Effector CD8-positive, alpha-beta T cell (primary cell): ENCODE measurements at regions not wholly inside any gene's neighbourhood (a gene's known extent, or its start where the extent isn't known, plus 50 kb on each side); places are given as distances from the start of the nearest gene placed in this dataset.
"Not testable (repeated sequence)": the region's sequence is repeated elsewhere in the genome, so short reads cannot be mapped to it uniquely, and the experiment has no call there.

Source experiments
- DNase-seq: peaks from one replicate; lab custom pipeline; 2025; lab: John Stamatoyannopoulos, UW

DNA sequence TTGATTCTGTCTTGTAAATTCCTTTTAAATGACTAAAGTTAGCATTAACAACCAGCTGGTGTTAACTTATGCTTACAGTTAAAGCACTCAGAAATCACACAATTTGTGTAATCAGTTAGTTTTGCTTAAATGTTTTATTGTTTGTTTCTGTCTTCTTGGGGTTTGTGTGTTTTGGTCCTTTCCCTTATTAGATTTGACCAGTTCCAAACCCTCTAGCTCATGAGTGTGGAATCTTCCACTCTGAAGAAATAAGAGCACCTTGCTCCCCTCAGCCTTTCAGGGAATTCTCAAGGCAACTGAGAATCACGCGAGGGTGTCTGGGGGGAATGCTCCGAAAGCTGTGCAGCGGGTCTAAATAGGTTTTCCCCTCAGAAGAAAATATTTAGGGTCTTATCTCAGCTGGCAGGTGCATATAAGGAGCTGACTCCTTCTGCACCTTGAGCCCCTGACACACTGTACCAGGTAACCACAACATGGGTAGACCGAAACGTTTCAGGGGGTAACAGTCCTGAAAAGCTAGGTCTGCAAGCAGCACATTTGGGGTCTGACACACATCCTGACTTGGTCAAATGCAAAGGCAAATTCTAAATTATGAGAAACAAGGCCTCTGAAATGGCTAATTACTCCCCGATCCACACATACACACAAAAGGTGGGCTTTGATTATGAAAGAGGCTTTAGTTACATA, 188.1 kb upstream of the ETV3 start:
- DNase-seq, result no peak

DNA sequence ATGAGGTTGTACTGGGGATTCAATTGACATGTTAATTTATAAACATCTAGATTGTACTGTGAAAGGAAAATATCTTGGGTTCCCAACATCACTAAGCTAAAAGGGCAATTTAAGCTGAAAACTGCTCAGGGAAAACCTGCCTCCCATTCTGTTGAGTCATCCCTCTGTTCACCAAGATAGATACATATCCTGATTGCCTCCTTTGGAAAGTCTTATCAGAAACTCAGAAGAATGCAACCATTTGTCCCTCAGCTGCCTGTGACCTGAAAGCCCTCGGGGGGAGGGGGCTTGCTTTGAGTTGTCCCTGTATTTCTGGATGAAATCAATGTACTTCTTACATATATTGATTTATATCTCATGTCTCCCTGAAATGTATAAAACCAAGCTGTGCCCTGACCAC, 187.0 kb upstream of the ETV3 start:
- DNase-seq, result no peak

DNA sequence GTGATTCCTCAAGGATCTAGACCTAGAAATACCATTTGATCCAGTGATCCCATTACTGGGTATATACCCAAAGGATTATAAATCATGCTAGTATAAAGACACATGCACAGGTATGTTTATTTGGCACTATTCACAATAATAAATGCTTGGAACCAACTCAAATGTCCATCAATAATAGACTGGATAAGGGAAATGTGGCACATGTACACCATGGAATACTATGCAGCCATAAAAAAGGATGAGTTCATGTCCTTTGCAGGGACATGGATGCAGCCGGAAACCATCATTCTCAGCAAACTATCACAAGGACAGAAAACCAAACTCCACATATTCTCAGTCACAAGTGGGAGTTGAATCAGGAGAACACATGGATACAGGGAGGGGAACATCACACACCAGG, 183.8 kb upstream of the ETV3 start:
- DNase-seq, result not testable (repeated sequence)

DNA sequence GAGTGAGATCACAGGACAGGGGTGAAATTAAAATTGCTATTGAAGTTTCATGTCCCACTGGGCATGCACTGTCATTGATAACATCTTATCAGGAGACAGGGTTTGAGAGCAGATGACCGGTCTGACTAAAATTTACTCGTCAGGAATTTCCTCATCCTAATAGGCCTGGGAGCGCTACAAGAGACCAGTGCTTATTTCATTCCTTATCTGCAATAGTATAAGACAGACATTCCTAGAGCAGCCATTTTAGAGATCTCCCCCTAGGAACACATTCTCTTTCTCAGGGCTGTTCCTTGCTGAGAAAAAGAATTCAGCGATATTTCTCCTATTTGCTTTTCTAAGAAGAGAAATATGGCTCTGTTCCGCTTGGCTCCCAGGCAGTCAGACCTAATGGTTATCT, 181.4 kb upstream of the ETV3 start:
- no peak for DNase-seq

DNA sequence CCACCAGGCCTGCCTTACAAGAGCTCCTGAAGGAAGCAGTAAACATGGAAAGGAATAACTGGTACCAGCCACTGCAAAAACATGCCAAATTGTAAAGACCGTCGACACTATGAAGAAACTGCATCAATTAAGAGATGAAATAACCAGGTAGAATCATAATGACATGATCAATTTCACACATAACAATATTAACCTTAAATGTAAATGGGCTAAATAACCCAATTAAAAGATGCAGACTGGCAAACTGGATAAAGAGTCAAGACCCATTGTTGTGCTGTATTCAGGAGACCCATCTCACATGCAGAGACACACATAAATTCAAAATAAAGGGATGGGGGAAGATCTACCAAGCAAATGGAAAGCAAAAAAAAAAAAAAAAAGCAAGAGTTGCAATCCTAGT, 179.0 kb upstream of the ETV3 start:
- not testable (repeated sequence) for DNase-seq

DNA sequence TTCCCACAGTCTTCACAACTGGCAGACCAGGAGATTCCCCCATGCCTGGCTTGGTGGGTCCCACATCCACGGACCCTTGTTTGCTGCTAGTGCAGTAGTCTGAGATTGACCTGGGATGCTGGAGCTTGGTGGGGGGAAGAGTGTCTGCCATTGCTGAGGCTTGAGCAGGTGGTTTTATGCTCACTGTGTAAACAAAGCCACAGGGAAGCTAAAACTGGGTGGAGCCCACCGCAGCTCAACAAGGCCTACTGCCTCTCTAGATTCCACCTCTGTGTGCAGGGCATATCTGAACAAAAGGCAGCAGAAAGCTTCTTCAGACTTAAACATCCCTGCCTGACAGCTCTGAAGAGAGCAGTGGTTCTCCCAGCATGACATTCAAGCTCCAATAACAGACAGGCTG, 177.3 kb upstream of the ETV3 start:
- DNase-seq, result no peak

DNA sequence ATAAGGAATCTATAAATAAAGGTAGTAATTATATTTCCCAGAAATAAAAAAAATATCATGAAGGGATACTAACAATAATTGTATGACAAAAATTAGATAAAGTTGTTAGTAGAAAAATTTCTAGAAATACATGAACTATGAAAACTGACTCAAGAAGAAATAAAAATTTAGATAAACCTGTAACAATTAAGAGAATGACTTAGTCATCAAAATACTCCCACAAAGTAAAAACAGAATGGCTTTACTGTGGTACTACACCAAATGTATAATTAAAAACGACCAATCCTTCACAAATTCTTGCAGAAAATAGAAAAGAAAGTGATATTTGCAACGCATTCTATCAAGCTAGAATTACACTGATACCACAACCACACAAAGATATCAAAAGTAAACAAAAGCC, 176.2 kb upstream of the ETV3 start:
- DNase-seq, result no peak

DNA sequence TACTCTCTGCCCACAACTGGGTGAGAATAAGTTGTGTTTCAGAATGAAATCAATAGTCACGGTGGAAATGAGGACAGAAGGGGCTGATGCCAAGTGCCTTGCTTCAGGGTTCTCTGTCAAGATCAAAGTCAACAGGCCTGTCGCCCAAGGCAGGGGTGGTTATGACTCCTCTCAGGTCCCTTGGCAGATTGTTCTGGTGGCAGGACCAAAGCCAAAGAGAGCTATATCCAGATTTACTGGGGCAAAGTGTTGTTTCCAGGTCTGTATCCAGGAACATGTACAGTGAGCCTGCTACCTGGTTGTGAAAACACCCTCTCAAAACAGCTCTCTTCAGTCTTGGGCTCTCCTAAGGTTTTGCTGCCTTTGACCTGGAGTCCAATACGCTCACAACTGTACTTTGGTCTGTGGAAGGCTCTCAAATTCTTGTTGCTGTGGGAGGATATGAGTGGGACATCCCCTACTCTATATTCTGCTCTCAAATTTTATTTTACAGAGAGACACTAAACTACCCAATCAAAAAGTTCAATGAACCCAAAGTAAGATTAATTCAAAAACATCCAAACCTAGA, 175.1 kb upstream of the ETV3 start:
- DNase-seq, result no peak

DNA sequence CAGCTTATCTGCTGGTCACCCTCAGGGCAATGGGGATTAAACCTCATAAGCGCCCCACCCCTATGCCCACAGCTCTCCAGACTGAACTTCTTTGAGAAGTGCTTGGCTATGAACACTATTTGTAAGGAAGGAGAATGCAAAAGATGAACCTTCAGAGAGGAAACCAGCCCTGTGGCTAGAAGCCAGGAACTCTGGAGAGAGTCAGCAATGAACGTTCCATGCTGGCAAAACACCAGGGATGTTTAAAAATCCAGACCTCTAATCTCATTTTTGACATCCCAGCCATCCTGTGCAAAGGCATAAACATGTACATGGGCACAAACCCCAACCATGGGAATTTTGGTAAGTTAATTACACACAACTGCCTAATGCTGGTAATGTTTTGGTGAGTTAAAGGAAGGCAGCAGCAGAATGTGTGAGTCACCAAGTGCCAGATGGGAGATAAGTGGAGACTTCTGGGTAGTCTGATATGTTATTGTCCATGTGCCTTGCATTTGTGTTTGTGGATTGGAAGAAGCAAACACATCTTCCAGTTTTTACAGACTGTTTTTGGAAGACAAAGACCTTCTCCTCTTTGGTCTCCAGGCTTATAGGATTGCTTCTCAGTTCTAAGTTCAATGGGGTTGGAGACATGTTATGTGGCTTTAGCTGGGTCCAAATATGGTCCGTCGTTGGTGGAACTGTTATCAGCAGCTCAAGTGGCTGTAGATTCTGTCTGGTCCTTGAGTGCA, 174.1 kb upstream of the ETV3 start:
- no peak for DNase-seq

DNA sequence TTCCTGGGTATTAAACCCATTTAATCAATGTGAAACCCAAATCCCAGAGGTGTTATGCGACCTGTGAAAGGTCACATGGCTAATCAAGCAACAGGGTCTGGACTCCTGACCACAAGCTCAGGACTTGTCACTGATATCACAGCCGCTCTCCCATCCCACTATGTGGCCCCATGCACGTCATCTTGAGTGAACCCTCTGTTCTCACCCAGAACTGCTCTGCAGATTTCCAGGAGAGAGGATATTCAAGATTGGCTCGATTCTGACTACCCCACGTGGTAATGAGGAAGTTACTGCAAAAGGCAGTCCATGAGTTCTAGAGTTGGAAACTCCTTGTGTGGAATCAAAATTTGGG, 173.5 kb upstream of the ETV3 start:
- no peak for DNase-seq

DNA sequence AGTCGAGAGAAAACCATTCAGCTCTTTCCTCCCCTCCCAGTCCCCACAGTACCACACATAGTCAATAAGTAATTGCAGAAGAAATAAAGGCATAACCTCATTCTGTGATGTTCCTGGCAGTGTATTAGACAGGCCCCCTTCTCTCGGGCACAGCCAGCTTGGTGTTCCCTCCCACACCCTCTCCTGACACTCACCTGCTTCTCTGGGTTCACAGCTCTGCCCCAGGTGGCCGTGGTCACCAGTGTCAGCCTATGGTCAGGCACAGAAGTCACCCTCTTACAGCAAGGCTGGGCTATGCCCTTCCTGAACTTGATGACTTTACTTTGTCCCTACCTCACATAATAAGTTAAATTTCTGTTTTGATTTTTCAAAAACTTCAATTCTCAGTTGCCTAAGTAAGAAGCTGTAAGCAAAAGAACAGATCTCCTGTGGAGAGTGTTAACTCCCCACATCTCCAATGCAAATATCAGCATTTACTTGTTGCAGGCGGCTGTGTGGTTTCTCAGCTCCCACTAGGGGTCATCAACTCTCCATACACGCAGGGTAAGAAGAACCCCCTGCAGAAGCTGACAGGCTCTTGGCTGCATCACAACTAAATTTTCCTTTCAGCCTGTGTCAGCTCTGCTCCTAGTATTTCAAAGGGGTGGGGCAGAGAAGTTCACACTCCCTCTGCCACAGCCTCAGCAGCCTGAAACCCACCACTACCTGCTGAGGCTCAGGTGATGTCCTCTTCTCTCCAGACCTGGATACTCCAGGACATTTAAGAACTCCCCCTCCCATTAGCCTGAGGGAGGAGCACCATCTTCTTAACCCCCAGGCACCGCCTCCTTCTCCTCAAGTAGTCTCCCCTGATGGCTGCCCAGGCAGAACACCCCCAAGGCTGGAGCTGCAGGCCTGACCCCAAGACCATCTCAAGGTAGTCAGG, 172.9 kb upstream of the ETV3 start:
- DNase-seq, result not testable (repeated sequence)

DNA sequence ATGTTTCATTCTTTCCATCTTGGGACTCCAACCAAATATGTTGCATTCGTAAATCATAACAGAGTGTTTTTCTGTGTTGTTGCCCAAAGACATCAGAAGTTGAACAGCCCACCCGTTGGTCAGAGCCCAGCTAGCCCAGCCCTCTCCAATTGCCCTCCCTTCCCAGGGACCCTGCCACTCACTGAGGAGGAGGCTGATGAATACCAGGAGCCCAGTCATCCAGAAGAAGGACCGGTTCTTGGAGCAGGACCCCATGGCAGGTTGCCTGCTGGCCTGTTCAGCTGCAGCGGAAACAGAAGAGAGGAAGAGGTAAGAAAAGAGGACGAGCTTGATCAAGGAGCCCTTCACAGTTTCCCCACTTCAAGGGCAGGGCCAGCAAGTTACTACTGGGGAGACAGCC, 172.2 kb upstream of the ETV3 start:
- no peak for DNase-seq

DNA sequence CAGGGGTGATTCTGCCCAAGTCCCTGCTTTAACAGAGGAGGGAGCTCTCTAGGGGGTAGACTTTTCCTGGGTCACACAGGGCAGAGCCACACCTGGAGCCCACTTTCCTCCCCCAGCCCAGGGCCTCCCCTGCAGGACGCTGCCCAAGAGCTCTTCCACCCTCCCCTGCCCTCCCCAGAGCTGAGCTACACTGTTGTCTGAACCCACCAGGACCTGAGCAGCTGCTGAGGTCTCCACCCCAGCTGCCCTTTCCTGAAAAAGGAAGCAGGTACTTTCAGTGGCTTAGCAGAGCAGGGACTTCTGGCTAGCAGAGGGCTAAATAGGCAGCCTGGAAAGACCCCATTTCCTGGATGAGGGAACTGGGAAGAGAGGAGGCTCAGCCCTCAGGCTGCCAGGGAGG, 169.3 kb upstream of the ETV3 start:
- DNase-seq, result no peak

DNA sequence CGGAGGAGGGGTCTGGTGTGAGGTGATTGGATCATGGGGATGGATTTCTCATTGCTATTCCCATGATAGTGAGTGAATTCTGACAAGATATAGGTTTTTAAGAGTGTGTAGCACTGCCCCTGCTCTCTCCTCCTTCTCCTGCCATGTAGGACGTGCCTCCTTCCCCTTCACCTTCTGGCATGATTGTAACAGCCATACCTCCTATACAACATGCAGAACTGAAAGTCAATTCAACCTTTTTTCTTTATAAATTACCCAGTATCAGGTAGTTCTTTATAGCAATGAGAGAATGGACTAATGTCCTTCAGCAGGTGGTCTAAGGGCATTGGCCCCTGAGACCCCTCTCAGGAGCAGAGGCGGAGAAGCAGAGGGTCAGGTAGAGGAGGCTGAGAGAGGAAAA, 168.7 kb upstream of the ETV3 start:
- no peak for DNase-seq

DNA sequence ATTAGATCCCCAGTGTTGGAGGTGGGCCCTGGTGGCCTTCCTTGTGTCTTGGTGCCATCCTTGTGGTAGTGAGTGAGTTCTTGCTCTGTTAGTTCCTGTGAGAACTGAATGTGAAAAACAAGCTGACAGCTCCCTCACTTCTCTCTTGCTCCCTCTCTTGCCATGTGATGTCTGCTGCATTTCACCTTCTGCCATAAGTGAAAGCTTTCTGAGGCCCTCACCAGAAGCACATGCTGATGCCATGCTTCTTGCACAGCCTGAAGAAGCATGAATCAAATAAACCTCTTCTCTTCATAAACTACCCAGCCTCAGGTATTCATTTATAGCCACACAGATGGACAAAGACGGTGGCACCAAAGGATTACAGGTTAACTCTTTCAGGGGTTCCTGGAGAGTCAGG, 166.1 kb upstream of the ETV3 start:
- no peak for DNase-seq

DNA sequence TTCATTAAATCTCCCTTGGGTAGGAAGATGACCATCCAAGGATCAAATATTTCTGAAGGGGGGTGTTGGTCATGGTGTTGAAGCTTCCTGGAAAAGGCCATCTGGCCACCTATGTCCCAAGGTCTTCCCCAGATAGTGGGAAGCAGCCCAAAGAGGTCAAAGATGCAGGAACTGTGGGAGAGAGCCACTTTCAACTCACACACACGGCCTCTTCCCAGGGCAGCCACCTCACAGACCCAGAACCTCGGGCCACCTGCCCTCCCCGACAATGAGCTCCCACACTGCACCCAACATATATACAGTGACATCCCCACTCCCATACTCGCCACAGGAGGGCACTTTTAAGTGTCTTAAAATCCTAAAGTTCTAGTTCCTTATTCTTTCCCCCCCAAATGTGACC, 164.5 kb upstream of the ETV3 start:
- DNase-seq, result no peak

DNA sequence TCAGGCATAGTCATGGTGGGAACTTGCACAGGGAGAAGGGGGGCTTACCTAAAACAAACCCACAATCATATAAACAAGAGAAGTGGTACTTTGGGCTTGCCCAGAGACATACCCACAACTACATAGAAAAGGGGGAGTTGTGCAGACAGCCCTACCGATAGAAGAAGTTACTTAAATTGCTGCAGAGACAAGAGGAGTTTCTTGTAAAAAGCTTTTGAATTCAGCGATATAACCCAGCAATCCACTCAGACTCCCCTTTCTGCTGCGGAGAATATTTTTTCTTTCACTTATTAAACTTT, 164.0 kb upstream of the ETV3 start:
- DNase-seq, result no peak

DNA sequence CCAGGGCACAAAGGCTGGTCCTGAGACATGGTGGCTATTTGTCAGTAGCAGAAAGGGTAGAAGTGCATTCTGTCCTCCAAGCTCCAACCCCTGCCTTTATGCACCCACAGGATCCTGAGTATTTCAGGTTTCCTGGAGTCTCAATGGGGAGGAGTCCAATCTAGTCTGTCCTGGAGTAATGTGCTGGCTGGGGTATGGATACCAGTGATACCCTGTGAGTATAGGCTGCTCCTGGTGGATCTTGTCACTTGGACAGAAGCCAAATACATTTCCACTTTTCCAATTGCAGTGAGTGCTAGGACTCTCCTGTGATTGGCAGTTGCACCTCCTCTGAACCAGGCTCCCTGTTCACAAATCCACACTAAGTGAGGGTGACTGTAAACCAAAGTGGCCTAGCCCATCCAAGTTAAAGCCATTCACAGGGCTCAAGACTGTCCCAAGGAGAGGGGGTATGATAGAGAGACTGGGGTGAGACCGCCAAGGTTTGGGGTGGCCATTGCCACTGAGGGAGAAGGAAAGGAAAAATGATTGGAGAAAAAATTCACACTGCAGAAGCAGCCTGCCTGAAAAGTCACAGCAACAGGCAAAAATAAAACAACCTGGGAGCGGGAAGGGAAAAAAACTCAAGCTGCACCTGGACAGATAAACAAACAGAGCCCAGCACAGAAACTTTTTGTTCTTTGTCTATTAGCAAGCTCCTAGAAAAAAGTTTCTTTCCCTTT, 163.4 kb upstream of the ETV3 start:
- DNase-seq, result no peak

DNA sequence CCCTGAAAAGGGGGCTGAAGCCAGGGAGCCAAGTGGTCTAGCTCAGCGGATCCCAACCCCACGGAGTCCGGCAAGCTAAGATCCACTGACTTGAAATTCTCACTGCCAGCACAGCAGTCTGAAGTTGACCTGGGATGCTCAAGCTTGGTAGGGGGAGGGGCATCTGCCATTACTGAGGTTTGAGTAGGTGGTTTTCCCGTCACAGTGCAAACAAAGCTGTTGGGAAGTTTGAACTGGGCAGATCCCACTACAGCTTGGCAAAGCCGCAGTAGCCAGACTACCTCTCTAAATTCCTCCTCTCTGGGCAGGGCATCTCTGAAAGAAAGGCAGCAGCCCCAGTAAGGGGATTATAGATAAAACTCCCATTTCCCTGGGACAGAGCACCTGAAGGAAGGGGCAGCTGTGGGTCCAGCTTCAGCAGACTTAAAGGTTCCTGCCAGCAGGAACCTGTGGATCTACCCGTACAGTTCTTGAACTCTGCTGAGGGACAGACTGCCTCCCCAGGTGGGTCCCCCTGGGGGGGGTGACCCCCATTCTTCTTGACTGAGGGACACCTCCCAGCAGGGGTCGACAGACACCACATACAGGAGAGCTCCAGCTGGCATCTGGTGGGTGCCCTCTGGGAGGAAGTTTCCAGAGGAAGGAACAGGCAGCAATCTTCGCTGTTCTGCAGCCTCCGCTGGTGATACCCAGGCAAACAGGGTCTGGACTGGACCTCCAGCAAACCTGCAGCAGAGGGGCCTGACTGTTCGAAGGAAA, 156.4 kb upstream of the ETV3 start:
- DNase-seq, result not testable (repeated sequence)

DNA sequence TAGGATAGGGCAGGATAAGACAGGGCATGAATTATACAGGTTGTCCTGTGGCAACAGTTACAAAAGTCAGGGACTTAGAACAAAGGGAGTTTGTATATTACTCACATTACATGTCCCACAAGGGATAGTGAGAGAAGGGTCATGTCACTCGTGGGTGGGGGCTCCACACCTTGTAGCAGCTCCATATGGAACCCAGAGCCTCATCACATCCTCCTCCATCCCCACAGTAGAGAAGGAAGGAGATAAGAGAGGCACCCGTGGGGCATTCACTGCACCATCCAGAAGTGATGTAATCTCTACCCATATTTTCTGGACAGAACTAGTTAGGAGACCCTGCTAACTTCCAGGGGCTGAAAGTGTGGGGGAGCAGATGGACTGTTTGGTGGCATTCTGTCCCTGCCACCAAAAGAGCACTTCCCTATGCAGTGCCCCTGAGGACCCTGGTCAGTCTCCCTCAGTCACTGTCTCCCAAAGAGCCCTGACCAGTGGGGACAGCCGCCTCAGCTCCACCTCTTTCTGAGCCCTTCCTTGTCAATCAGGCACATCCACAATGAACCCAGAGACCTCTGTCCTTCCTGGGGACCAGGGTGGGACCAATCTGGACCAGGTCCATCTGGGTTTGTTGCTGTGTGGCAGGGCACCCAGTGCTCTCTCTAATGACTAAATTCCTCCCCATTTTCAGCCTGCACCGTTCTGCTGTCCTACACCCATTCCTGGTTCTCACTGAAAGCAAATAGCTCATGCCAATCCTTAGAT, 154.8 kb upstream of the ETV3 start:
- no peak for DNase-seq

DNA sequence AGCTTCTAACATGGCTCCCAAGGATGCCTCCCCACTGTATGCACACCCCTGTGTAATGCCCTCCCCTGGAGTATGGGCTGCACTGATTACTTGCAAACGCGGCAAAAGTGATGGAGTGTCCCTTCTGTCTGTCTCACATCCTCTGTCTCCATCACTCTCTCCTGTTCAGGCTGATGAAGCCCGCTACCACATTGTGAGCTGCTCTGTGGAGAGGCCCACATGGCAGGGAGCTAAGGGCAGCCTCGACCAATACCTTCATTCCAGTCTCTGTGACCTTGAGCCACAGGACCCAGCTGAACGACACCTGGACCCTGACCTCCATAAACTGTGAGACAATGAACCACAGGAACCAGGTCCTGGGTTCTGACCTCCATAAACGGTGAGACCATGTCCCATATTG, 154.1 kb upstream of the ETV3 start:
- DNase-seq, result no peak
